EH (cell line): ENCODE measurements at regions not wholly inside any gene's neighbourhood (a gene's known extent, or its start where the extent isn't known, plus 50 kb on each side); places are given as distances from the start of the nearest gene placed in this dataset.

Source experiments
- DNase-seq: peaks from one replicate; pipeline ENCODE4 v3.0.0-alpha.2; 2015; ENCODE audit warnings: low read depth

- DNase-seq = no peak
Observed at GRCh38 chr14:76603713-76604112, 157.6 kb upstream of the VASH1 start.

- no peak for DNase-seq
Observed at GRCh38 chr14:76607510-76607909, 153.8 kb upstream of the VASH1 start.

- DNase-seq = no peak
Observed at GRCh38 chr14:76612654-76613053, 148.6 kb upstream of the VASH1 start.

- no peak for DNase-seq
Observed at GRCh38 chr14:76613616-76614015, 147.7 kb upstream of the VASH1 start.

- no peak for DNase-seq
Observed at GRCh38 chr14:76615331-76615730, 145.9 kb upstream of the VASH1 start.

- no peak for DNase-seq
Observed at GRCh38 chr14:76617440-76617839, 143.8 kb upstream of the VASH1 start.

GRCh38 chr14:76636602-76637001 lies 124.7 kb upstream of the VASH1 start:
- DNase-seq = no peak

GRCh38 chr14:76638841-76639240 lies 122.4 kb upstream of the VASH1 start:
- no peak for DNase-seq

GRCh38 chr14:76639606-76640229 lies 121.5 kb upstream of the VASH1 start:
- DNase-seq = no peak

GRCh38 chr14:76640923-76641395 lies 120.3 kb upstream of the VASH1 start:
- DNase-seq = no peak

- no peak for DNase-seq
Observed at GRCh38 chr14:76641541-76641940, 119.7 kb upstream of the VASH1 start.

- no peak for DNase-seq
Observed at GRCh38 chr14:76643887-76644286, 117.4 kb upstream of the VASH1 start.

GRCh38 chr14:76644855-76645518 lies 116.3 kb upstream of the VASH1 start:
- peak; percentile 18 for DNase-seq

- peak; percentile 62 for DNase-seq
Observed at GRCh38 chr14:76647697-76648298, 113.5 kb upstream of the VASH1 start.

GRCh38 chr14:76651410-76652055 lies 109.7 kb upstream of the VASH1 start:
- no peak for DNase-seq

- no peak for DNase-seq
Observed at GRCh38 chr14:76653875-76654572, 107.2 kb upstream of the VASH1 start.

- no peak for DNase-seq
Observed at GRCh38 chr14:76654573-76655108, 106.6 kb upstream of the VASH1 start.

GRCh38 chr14:76655331-76655730 lies 105.9 kb upstream of the VASH1 start:
- no peak for DNase-seq

GRCh38 chr14:76656592-76656991 lies 104.7 kb upstream of the VASH1 start:
- no peak for DNase-seq

GRCh38 chr14:76657404-76657803 lies 103.9 kb upstream of the VASH1 start:
- no peak for DNase-seq

- no peak for DNase-seq
Observed at GRCh38 chr14:76657846-76658245, 103.4 kb upstream of the VASH1 start.

- DNase-seq = no peak
Observed at GRCh38 chr14:76662580-76662979, 98.7 kb upstream of the VASH1 start.
